ENCODE measurements at regions not wholly inside any gene's neighbourhood (a gene's known extent, or its start where the extent isn't known, plus 50 kb on each side); places are given as distances from the start of the nearest gene placed in this dataset.

DNA sequence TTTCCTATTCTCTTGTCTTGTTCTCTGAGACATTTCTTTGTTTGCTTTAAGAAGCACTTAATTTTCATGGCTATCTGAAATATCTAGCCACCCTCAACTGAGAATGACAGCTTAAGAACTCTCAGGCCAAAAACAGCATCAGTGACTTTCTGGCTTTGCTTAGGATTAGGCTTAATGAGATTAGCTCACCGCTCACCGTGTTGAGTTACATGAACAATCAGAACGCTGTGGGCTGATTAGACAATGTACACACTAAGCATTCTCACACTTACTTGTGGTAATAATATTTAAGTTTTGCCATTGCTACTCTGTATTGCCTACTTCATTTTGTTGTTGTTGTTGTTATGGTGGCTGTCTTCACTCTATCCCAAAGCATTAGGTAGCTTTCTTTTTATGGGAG, 1283.6 kb downstream of the UQCRFS1 start:
- no peaks in the 10 kb centered on the region for H3K4me1 ChIP-seq (ENCODE audit: control insufficient read depth in 1 of 2, low read depth in 2 of 2)
- no peak overlapping the region for H3K4me3 ChIP-seq
- ATAC-seq (ENCODE audit: insufficient number of reproducible peaks, low FRiP score, low read depth) (no peak), DNase-seq (ENCODE audit: low spot score) (no peak)
- TF ChIP-seq, protein P1, sequence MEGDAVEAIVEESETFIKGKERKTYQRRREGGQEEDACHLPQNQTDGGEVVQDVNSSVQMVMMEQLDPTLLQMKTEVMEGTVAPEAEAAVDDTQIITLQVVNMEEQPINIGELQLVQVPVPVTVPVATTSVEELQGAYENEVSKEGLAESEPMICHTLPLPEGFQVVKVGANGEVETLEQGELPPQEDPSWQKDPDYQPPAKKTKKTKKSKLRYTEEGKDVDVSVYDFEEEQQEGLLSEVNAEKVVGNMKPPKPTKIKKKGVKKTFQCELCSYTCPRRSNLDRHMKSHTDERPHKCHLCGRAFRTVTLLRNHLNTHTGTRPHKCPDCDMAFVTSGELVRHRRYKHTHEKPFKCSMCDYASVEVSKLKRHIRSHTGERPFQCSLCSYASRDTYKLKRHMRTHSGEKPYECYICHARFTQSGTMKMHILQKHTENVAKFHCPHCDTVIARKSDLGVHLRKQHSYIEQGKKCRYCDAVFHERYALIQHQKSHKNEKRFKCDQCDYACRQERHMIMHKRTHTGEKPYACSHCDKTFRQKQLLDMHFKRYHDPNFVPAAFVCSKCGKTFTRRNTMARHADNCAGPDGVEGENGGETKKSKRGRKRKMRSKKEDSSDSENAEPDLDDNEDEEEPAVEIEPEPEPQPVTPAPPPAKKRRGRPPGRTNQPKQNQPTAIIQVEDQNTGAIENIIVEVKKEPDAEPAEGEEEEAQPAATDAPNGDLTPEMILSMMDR (IDR thresholded peaks at IDR 0.05) = no peak
- no peak overlapping the region for H3K27ac ChIP-seq
- no peaks in the 10 kb centered on the region for H3K9me3 ChIP-seq
- H3K36me3 ChIP-seq = no peaks in the 10 kb centered on the region
- no peaks in the 10 kb centered on the region for H3K27me3 ChIP-seq (replicated peaks; ENCODE audit: insufficient read depth)

DNA sequence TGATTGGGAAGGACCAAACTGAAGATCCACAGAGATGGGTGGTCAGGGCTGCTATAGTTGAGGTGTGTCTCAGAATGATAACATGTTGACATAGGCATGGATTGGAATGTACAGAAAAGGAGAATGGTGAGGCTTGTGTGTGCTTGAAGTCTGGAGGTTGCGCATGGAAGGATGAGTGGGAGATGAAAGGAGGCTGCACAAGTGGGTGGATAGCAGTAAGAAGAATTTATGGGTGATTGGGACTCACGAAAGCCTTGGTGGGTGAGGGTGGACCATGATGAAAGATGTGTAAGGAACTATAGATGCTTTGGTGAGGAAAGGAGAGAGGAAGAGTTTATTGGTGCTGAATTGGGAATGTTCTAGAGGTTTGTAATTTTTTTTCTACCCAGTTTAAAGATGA, 1287.7 kb downstream of the UQCRFS1 start:
- DNase-seq (ENCODE audit: low spot score) = no peak
- ATAC-seq (ENCODE audit: insufficient number of reproducible peaks, low FRiP score, low read depth) = no peak
- Histone ChIP-seq H3K36me3 (no peaks in the 10 kb centered on the region), H3K4me3 (no peak overlapping the region), H3K27ac (no peak overlapping the region), H3K9me3 (no peaks in the 10 kb centered on the region), H3K4me1 (ENCODE audit: control insufficient read depth in 1 of 2, low read depth in 2 of 2) (no peaks in the 10 kb centered on the region), H3K27me3 (replicated peaks; ENCODE audit: insufficient read depth) (no peaks in the 10 kb centered on the region)
- TF ChIP-seq, protein P1 (IDR thresholded peaks at IDR 0.05) = no peak

DNA sequence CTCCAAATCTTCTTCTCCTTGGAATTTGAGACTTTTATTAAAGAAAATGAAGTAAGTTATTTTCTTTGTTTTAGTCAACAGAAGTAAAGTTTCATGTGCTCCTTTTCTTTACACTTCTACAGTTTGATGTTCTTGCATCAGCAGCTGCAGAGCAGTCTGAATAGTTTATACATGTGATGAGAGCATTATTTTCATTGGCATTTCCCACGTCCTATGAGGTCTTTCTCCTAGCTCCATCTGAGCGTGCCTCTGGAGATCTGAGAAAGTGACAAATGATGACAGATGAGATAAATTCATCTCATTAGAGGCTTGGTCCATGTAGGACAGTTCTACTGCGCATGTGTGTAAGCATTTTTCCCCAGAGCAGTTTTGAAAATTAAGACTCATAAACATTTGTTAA, 1290.0 kb downstream of the UQCRFS1 start:
- Histone ChIP-seq H3K4me3 (no peak overlapping the region), H3K9me3 (no peaks in the 10 kb centered on the region), H3K27ac (no peak overlapping the region), H3K27me3 (replicated peaks; ENCODE audit: insufficient read depth) (no peaks in the 10 kb centered on the region), H3K4me1 (ENCODE audit: control insufficient read depth in 1 of 2, low read depth in 2 of 2) (no peaks in the 10 kb centered on the region), H3K36me3 (no peaks in the 10 kb centered on the region)
- ATAC-seq (ENCODE audit: insufficient number of reproducible peaks, low FRiP score, low read depth) (no peak), DNase-seq (ENCODE audit: low spot score) (no peak)
- TF ChIP-seq, protein P1 (IDR thresholded peaks at IDR 0.05) = no peak

DNA sequence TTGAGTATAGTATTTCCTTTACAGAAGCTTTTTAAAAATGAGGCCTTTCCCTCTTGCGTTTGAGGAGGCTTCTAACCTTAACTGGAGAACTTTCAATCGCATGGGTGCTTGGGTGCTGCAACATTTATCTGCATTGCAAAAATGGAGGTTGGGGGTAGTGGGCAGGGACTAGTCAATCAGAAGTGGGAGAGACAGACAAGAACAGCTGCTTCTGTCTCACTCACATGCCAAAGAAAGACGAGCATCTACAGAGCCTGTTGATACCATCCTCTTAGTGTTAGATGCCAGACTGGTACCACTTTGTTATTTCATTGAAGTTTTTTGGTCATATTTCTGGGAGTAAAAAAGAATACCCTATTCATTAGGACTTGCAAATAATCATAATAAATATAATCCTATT, 1292.2 kb downstream of the UQCRFS1 start:
- DNase-seq (ENCODE audit: low spot score) = no peak
- TF ChIP-seq, protein P1 (IDR thresholded peaks at IDR 0.05) = no peak
- Histone ChIP-seq H3K4me1 (ENCODE audit: control insufficient read depth in 1 of 2, low read depth in 2 of 2) (no peaks in the 10 kb centered on the region), H3K27me3 (replicated peaks; ENCODE audit: insufficient read depth) (no peaks in the 10 kb centered on the region), H3K4me3 (no peak overlapping the region), H3K9me3 (no peaks in the 10 kb centered on the region), H3K36me3 (no peaks in the 10 kb centered on the region), H3K27ac (no peak overlapping the region)
- ATAC-seq (ENCODE audit: insufficient number of reproducible peaks, low FRiP score, low read depth) = no peak

DNA sequence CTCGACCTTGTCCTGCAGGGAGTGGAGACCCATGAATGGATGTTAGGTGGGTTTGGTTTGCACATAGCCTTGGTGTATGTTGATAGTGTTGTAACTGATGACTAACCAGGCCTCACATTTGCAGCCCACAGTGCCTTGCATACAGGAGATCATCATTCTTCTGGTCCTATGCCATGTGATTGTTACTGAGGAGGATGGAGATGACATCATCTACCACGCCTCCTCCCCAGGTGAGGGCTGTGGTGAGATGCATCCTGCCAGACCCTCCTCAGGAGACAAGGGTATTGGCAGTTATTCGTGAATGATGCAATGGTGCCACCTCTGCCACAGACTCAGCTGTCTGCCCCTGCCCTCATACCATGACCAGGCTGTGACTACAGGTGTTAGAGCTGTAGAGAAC, 1294.1 kb downstream of the UQCRFS1 start:
- Histone ChIP-seq H3K4me3 (no peak overlapping the region), H3K4me1 (ENCODE audit: control insufficient read depth in 1 of 2, low read depth in 2 of 2) (no peaks in the 10 kb centered on the region), H3K9me3 (no peaks in the 10 kb centered on the region), H3K27me3 (replicated peaks; ENCODE audit: insufficient read depth) (no peaks in the 10 kb centered on the region), H3K27ac (no peak overlapping the region), H3K36me3 (no peaks in the 10 kb centered on the region)
- TF ChIP-seq, protein P1 (IDR thresholded peaks at IDR 0.05) = no peak
- no peak for DNase-seq (ENCODE audit: low spot score)
- no peak for ATAC-seq (ENCODE audit: insufficient number of reproducible peaks, low FRiP score, low read depth)
